NCI-H2227 (cell line): ENCODE measurements at regions not wholly inside any gene's neighbourhood (a gene's known extent, or its start where the extent isn't known, plus 50 kb on each side); places are given as distances from the start of the nearest gene placed in this dataset.

Experiments used
- DNase-seq: peaks from one replicate; lab custom pipeline; 2025; ENCODE audit not compliant: unreplicated experiment; lab: John Stamatoyannopoulos, UW

GRCh38 chr9:120294003-120294402, 286.0 kb downstream of the CDK5RAP2 start:
- DNase-seq = no peak

GRCh38 chr9:120292606-120293005, 287.4 kb downstream of the CDK5RAP2 start:
- no peak for DNase-seq

GRCh38 chr9:120291050-120291449, 288.9 kb downstream of the CDK5RAP2 start:
- DNase-seq = no peak

- no peak for DNase-seq
These were observed 289.7 kb downstream of the CDK5RAP2 start for GRCh38 chr9:120289990-120290975.

- DNase-seq = no peak
These were observed 290.9 kb downstream of the CDK5RAP2 start for GRCh38 chr9:120289098-120289497.

GRCh38 chr9:120286530-120286929, 293.4 kb downstream of the CDK5RAP2 start:
- DNase-seq = no peak

GRCh38 chr9:120284821-120285220, 295.1 kb downstream of the CDK5RAP2 start:
- DNase-seq = no peak

GRCh38 chr9:120281665-120282064, 298.3 kb downstream of the CDK5RAP2 start:
- DNase-seq = no peak

GRCh38 chr9:120267929-120268328, 312.0 kb downstream of the CDK5RAP2 start:
- no peak for DNase-seq

GRCh38 chr9:120265791-120266190, 314.2 kb downstream of the CDK5RAP2 start:
- peak; percentile 72 for DNase-seq

GRCh38 chr9:120264528-120264927, 315.4 kb downstream of the CDK5RAP2 start:
- DNase-seq = no peak

- DNase-seq = no peak
These were observed 316.1 kb downstream of the CDK5RAP2 start for GRCh38 chr9:120263836-120264235.

GRCh38 chr9:120261419-120261818, 318.5 kb downstream of the CDK5RAP2 start:
- DNase-seq = no peak

GRCh38 chr9:120259100-120259499, 320.9 kb downstream of the CDK5RAP2 start:
- no peak for DNase-seq

- no peak for DNase-seq
These were observed 321.9 kb downstream of the CDK5RAP2 start for GRCh38 chr9:120258096-120258495.

- DNase-seq = peak; percentile 4
These were observed 322.5 kb downstream of the CDK5RAP2 start for GRCh38 chr9:120257483-120257882.

- no peak for DNase-seq
These were observed 323.8 kb downstream of the CDK5RAP2 start for GRCh38 chr9:120256146-120256545.

GRCh38 chr9:120252248-120252647, 327.7 kb downstream of the CDK5RAP2 start:
- no peak for DNase-seq

GRCh38 chr9:120242116-120242811, 337.7 kb downstream of the CDK5RAP2 start:
- no peak for DNase-seq

- no peak for DNase-seq
These were observed 343.4 kb downstream of the CDK5RAP2 start for GRCh38 chr9:120236596-120236995.

GRCh38 chr9:120235081-120235480, 344.9 kb downstream of the CDK5RAP2 start:
- no peak for DNase-seq

- DNase-seq = no peak
These were observed 349.7 kb downstream of the CDK5RAP2 start for GRCh38 chr9:120230227-120230626.
